ENCODE measurements at regions not wholly inside any gene's neighbourhood (a gene's known extent, or its start where the extent isn't known, plus 50 kb on each side); places are given as distances from the start of the nearest gene placed in this dataset.

DNA sequence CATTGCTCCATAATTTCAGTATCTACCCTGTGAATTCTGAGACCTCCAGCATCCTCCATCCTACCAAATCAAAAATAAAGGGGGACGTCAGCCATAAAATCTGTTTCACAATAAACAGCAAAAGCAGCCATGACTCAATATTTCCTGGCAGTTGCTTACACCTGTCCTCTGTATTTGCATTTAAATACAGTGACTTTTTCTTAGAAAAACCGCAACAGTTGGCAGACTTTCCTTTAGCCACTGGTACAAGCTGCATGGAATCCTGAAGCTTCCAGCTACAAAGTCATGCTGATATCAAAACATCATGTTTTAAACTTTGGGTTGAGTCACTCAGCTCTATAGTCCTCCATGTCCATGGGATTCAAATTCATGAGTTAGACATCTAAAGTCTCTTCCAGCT is 278.0 kb upstream of the KAZN start:
- TF ChIP-seq, protein P1, sequence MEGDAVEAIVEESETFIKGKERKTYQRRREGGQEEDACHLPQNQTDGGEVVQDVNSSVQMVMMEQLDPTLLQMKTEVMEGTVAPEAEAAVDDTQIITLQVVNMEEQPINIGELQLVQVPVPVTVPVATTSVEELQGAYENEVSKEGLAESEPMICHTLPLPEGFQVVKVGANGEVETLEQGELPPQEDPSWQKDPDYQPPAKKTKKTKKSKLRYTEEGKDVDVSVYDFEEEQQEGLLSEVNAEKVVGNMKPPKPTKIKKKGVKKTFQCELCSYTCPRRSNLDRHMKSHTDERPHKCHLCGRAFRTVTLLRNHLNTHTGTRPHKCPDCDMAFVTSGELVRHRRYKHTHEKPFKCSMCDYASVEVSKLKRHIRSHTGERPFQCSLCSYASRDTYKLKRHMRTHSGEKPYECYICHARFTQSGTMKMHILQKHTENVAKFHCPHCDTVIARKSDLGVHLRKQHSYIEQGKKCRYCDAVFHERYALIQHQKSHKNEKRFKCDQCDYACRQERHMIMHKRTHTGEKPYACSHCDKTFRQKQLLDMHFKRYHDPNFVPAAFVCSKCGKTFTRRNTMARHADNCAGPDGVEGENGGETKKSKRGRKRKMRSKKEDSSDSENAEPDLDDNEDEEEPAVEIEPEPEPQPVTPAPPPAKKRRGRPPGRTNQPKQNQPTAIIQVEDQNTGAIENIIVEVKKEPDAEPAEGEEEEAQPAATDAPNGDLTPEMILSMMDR (conservative IDR thresholded peaks at IDR 0.05), result no peak
- no peak for TF ChIP-seq EZH2 (IDR thresholded peaks at IDR 0.05; ENCODE audit: low read depth)

Data from PC-9 (cell line).